ENCODE measurements at regions not wholly inside any gene's neighbourhood (a gene's known extent, or its start where the extent isn't known, plus 50 kb on each side); places are given as distances from the start of the nearest gene placed in this dataset.

DNA sequence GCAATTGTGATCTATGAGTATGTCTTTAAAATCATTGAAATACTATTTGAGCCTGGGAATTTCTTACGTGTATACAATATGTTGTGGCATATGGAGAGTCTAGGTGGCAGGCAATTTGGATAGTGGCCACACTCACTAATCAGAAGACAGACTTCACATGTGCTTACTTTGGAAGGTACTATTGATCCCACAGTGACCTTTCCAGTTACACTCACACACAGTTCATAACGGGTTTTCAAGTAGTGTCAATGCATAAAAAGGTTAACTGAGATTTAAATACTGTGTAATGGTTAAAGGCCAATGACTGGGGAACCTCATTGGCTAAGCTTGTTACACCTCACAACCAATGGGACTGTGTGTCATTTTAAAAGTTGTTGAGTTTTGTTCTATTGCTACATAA lies 783.2 kb downstream of the RPA4 start:
- no peak overlapping the region for H3K27ac Mint-ChIP-seq

DNA sequence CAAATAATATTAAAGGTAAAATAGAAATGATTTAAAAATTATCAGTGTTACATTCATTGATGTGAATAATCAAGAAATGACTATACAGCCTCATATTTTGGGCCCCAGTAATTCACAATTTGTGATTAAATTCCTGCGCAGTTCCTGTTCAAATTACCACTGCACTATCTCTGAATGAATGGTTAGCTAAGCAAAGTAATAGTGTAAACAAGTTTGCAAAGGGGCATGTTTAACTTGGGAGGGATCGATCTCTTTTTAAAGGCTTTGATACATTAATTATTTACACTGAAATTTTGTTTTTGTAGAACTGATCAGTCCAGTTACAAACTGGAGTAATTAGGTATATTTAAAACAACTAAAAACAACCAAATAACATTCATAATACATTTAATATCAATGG lies 784.4 kb downstream of the RPA4 start:
- POLR2A ChIA-PET, result no interaction called here
- no peaks in the 10 kb centered on the region for H3K27me3 Mint-ChIP-seq
- no peak for ATAC-seq (ENCODE audit: low read depth)
- no peaks in the 10 kb centered on the region for H3K36me3 Mint-ChIP-seq
- H3K9me3 Mint-ChIP-seq, result no peaks in the 10 kb centered on the region
- no peak overlapping the region for H3K27ac Mint-ChIP-seq
- DNase-seq, result no peak
- no peak overlapping the region for H3K4me3 Mint-ChIP-seq
- no peaks in the 10 kb centered on the region for H3K4me1 Mint-ChIP-seq

More for the DNA sequence above, 783.2 kb downstream of the RPA4 start:
- DNase-seq (no peak), ATAC-seq (ENCODE audit: low read depth) (no peak)
- Mint-ChIP-seq H3K36me3 (no peaks in the 10 kb centered on the region), H3K9me3 (no peaks in the 10 kb centered on the region), H3K27me3 (no peaks in the 10 kb centered on the region), H3K4me3 (no peak overlapping the region), H3K4me1 (no peaks in the 10 kb centered on the region)
- POLR2A ChIA-PET, result no interaction called here

DNA sequence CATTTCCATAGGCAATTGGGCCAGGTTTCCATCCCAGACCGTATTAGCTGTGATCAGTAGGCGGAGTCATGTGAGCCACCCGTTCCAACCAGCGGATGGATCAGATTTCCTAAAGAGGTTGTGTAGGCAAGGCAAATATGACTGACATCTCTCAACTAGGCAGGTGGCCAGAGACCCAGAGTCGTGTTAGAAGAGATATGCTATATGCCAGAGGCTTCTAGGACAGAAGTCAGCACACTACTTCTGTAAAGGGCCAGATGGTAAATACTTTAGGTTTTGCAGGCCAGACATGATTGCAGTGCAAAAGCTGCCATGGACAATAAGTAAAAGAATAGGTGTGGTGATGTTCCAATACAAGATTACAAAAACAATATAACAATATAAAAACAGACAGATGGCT lies 788.4 kb downstream of the RPA4 start:
- H3K4me1 Mint-ChIP-seq, result no peaks in the 10 kb centered on the region
- no peaks in the 10 kb centered on the region for H3K36me3 Mint-ChIP-seq
- H3K9me3 Mint-ChIP-seq, result no peaks in the 10 kb centered on the region
- no peaks in the 10 kb centered on the region for H3K27me3 Mint-ChIP-seq
- DNase-seq, result no peak
- no peak for ATAC-seq (ENCODE audit: low read depth)
- no peak overlapping the region for H3K4me3 Mint-ChIP-seq
- POLR2A ChIA-PET, result no interaction called here
- no peak overlapping the region for H3K27ac Mint-ChIP-seq

DNA sequence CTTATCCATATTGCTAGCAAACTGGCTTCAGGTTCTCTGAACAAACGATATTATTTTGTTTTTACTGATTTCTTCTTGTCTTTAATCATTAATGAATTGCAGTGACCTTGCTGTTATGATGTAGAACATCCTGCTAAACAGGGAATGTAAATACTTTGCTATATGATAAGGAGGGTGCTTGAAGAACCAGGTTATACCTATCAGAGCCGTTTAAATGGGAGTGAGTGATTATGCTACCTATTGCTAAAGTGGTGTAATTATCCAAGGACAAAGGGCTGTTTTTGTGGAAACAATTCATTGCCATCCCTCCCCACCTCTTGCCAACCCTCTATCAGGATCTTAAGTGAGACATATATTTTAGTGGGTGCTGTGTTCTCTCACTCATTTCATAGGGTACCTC lies 788.9 kb downstream of the RPA4 start:
- POLR2A ChIA-PET, result no interaction called here
- H3K4me1 Mint-ChIP-seq, result no peaks in the 10 kb centered on the region
- no peaks in the 10 kb centered on the region for H3K27me3 Mint-ChIP-seq
- H3K9me3 Mint-ChIP-seq, result no peaks in the 10 kb centered on the region
- no peaks in the 10 kb centered on the region for H3K36me3 Mint-ChIP-seq
- DNase-seq (no peak), ATAC-seq (ENCODE audit: low read depth) (no peak)
- no peak overlapping the region for H3K27ac Mint-ChIP-seq
- no peak overlapping the region for H3K4me3 Mint-ChIP-seq

DNA sequence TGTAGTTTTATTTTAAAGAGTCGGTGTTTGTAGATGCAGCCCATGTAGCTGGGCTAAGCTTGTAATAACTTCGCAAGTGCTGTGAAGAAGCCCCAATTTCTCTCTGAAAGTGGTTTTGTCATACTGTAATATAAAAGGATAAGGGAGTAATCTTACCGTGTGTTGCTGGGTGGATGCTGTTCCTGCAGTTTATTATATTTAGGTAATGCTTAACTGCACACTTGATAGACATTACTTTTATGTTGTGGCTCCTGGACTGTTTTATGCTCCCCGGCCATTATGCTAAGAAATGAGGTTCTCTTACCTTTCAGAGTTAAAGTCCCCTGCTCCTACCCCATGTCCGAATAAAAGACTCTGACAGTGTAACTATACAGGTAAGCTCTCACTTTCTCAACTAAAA lies 789.4 kb downstream of the RPA4 start:
- H3K4me1 Mint-ChIP-seq, result no peaks in the 10 kb centered on the region
- no peaks in the 10 kb centered on the region for H3K9me3 Mint-ChIP-seq
- no peak for ATAC-seq (ENCODE audit: low read depth)
- no peak overlapping the region for H3K4me3 Mint-ChIP-seq
- POLR2A ChIA-PET, result no interaction called here
- H3K36me3 Mint-ChIP-seq, result no peaks in the 10 kb centered on the region
- no peak overlapping the region for H3K27ac Mint-ChIP-seq
- no peak for DNase-seq
- peaks cover 2% of the 10 kb centered on the region for H3K27me3 Mint-ChIP-seq

DNA sequence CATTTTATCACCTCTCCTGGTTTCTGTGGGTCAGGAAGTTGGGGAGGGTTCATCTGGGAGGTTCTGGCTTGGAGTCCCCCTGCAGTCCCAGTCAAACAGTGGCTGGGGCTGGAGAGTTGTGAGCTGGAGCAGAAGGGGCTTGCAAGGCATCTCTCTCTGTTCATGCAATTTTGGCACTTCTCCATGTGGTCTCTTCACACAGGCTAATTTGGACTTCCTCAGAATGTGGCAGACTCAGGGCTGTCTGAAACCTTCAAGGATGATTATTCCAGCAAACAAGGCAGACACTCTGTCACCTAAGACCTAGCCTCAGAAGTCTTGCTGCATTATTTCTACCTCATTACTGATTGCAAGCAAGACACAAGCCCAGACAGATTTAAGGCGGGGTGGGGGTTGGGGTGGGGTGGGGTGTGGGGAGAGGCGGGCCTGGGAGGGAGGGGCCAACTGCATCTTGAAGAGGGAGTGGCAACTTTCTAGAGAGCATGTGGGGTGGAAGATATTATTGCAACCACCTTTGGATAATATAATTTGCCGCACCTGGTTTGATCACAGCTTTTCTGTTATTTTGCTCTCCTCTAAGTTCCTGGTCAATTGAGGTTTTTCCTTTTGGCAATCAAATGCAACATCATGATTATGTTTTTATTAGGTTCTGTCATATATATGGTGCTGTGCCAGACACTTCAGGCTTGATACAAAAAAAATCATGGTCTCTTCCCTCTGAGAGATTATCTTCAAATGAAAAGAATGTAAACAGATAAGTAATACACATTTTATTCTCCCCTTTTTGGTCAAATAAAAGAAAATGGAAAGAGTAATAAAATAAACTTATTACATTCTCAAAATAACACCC lies 799.5 kb downstream of the RPA4 start:
- no peaks in the 10 kb centered on the region for H3K9me3 Mint-ChIP-seq
- DNase-seq, result no peak
- no peak for ATAC-seq (ENCODE audit: low read depth)
- no peak overlapping the region for H3K27ac Mint-ChIP-seq
- POLR2A ChIA-PET, result no interaction called here
- H3K36me3 Mint-ChIP-seq, result no peaks in the 10 kb centered on the region
- no peaks in the 10 kb centered on the region for H3K4me1 Mint-ChIP-seq
- H3K4me3 Mint-ChIP-seq, result no peak overlapping the region
- H3K27me3 Mint-ChIP-seq, result peaks cover 3% of the 10 kb centered on the region

DNA sequence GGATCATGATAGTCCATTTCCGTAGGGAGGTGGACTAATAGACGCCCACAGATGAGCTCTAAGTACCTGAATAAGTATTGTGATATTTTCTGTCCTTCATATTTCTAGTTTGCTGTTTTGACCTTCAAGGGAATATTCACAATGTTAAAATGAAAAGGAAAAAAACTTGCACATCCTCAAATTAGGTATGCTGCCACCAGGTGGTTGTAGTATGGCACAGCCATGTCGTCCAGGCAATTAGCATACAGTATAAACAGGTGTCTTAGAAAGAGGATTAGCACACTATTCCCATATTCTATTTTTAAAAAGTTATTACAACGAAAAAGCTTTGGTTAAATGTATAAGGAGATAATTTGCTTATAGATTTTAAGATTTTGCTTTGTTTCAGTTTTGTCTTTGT lies 802.0 kb downstream of the RPA4 start:
- Mint-ChIP-seq H3K27me3 (peaks cover 6% of the 10 kb centered on the region), H3K36me3 (no peaks in the 10 kb centered on the region), H3K9me3 (no peaks in the 10 kb centered on the region), H3K4me3 (no peak overlapping the region), H3K4me1 (no peaks in the 10 kb centered on the region), H3K27ac (no peak overlapping the region)
- ATAC-seq (ENCODE audit: low read depth) (no peak), DNase-seq (no peak)
- POLR2A ChIA-PET, result no interaction called here

DNA sequence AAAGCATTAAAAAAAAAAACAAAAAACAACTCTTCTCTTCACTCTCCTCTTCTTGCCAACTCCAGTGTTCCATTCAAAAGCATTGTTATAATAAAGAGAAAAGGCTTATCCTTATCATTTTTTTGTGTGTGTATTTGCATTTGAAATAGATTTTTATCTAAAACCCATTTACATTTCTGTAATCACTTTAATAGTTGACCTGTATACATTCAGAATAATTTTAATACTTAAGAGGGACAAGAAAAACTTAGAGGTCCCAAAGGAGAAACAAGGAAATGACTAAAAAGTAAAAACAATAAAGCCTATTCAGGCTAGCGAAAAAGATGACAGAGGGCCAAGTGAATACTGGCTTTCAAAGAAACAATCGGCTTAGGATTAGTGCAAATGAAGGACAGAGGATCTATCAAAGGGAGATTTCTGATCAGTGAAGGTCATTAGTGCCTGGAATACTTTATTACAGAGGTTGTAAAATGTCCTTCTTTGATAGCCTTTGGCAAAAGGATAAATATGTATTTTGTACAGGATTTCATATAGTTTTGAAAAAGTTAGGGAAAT lies 808.3 kb downstream of the RPA4 start:
- Mint-ChIP-seq H3K4me3 (no peak overlapping the region), H3K27me3 (peaks cover 6% of the 10 kb centered on the region), H3K4me1 (no peaks in the 10 kb centered on the region), H3K36me3 (no peaks in the 10 kb centered on the region), H3K9me3 (no peaks in the 10 kb centered on the region), H3K27ac (no peak overlapping the region)
- DNase-seq (no peak), ATAC-seq (ENCODE audit: low read depth) (no peak)
- POLR2A ChIA-PET, result no interaction called here

DNA sequence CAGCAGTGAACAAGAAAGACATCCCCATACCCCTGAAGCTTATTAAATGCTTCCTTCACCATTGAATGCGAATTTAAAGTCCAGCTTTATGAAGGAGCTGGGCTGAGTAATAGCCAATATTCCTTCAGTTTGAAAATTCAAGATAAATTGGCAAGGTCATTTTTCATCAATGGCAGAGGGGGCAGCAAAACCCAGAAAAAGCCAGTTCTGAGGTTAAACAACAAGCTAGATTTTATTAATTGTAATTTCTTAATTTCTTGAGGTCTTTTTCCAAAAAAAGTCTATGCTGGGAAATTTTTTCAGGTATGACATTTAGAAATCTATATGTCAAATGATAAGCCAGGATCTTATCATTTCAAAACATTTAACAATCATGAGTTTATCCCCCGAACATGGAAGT lies 808.9 kb downstream of the RPA4 start:
- Mint-ChIP-seq H3K4me1 (no peaks in the 10 kb centered on the region), H3K36me3 (no peaks in the 10 kb centered on the region), H3K27ac (no peak overlapping the region), H3K9me3 (no peaks in the 10 kb centered on the region), H3K27me3 (peaks cover 6% of the 10 kb centered on the region), H3K4me3 (no peak overlapping the region)
- ATAC-seq (ENCODE audit: low read depth), result no peak
- POLR2A ChIA-PET, result no interaction called here
- no peak for DNase-seq

DNA sequence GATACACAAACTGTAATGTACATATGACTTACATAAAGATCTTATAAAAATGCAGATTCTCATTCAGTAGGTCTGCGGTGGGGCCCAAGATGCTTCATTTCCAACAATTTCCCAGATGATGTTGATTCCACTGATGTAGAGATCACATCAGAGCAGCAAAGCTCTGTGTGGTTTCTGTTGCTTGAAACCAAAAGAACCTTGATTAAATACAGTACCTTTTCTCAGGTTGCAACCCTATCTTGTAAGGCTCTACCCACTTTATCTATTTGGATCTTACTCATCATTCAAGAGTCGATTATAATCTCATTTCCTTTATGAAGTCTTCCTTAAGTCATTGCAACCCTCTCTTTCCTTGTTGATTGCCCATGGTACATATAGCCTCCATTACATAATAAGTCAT lies 816.8 kb downstream of the RPA4 start:
- ATAC-seq (ENCODE audit: low read depth) (no peak), DNase-seq (no peak)
- Mint-ChIP-seq H3K4me3 (no peak overlapping the region), H3K27ac (no peak overlapping the region), H3K27me3 (no peaks in the 10 kb centered on the region), H3K4me1 (no peaks in the 10 kb centered on the region), H3K9me3 (no peaks in the 10 kb centered on the region), H3K36me3 (no peaks in the 10 kb centered on the region)
- POLR2A ChIA-PET, result no interaction called here

DNA sequence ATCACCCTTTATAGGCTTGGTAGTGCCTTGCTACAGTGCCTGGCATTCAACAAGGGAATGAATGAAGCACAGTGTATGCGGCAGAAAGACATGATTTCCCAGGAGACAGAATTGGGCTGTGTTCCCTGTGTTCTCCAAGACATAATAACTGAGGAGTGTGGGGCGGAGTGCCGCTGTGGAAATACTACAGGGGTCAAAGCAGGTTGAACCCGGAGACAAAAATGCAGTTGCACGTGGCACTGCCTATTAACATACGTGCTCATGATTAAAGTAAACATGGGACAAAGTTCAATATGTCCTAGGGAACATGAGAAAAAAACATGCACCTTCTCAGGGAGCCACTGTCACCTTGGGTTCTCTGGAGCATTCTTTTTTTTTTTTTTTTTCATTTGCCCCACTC lies 820.8 kb downstream of the RPA4 start:
- no peaks in the 10 kb centered on the region for H3K9me3 Mint-ChIP-seq
- POLR2A ChIA-PET, result no interaction called here
- DNase-seq (no peak), ATAC-seq (ENCODE audit: low read depth) (no peak)
- no peak overlapping the region for H3K27ac Mint-ChIP-seq
- no peaks in the 10 kb centered on the region for H3K27me3 Mint-ChIP-seq
- no peaks in the 10 kb centered on the region for H3K4me1 Mint-ChIP-seq
- H3K36me3 Mint-ChIP-seq, result no peaks in the 10 kb centered on the region
- H3K4me3 Mint-ChIP-seq, result no peak overlapping the region

DNA sequence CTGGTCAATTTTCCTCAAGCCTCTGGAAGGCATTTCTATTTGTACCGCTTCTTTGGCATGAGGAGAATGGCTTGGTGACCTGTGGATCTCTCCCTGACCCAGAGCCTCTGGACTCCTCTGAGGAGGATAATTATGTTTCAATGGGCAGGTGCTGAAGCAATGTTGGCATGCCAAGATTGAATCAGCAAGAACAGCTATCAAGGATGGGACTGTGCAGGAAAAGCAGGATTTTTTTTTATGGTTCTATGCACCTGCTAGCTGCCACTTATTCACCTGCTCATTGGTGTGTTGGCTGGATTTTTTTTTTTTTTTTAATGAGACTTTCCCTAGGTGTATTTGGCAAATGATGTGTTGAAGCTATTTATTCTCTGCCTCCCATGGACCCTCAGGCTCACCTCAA lies 821.2 kb downstream of the RPA4 start:
- no peaks in the 10 kb centered on the region for H3K4me1 Mint-ChIP-seq
- no peaks in the 10 kb centered on the region for H3K36me3 Mint-ChIP-seq
- no peaks in the 10 kb centered on the region for H3K27me3 Mint-ChIP-seq
- POLR2A ChIA-PET, result no interaction called here
- ATAC-seq (ENCODE audit: low read depth) (no peak), DNase-seq (no peak)
- no peaks in the 10 kb centered on the region for H3K9me3 Mint-ChIP-seq
- no peak overlapping the region for H3K27ac Mint-ChIP-seq
- H3K4me3 Mint-ChIP-seq, result no peak overlapping the region

DNA sequence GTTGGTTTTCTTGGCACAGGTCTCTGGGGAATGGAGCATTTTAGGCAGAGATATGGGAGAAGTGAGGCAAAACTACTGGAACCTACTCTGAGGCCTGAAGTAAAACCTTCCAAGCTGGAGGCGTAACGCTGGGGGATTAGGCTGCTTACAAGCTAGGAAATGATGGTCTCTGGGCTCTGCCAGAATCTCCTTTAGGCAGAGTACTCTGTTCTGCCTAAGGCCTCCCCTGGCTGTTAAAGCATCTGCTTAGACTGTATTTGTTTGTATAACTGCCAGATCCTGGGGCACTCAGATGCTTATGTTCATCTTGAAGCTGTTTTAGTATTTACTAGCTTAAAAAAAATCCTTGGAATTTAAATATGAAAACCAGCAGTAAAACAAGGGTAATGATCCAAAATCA lies 822.2 kb downstream of the RPA4 start:
- ATAC-seq (ENCODE audit: low read depth) (no peak), DNase-seq (no peak)
- Mint-ChIP-seq H3K9me3 (no peaks in the 10 kb centered on the region), H3K4me3 (no peak overlapping the region), H3K27ac (no peak overlapping the region), H3K4me1 (no peaks in the 10 kb centered on the region), H3K27me3 (no peaks in the 10 kb centered on the region), H3K36me3 (no peaks in the 10 kb centered on the region)
- POLR2A ChIA-PET, result no interaction called here

DNA sequence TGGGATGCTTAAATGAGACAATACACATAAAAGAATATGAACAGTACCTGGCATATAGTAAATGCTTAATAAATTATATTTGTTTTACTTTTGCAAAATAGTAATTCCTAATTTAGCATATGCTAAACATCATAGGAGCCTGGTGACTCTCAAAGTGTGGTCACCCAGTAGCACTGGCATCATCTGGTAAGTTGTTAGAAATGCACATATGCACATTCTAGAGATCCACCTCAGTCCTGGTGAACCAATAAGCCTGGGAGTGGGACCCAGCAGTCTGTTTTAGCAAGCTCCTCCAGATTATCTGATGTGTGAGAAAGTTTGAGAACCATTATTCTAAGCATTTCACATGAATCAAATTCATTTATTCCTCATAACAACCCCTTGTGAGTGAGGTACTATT lies 830.4 kb downstream of the RPA4 start:
- no peak for DNase-seq
- no peak overlapping the region for H3K27ac Mint-ChIP-seq
- POLR2A ChIA-PET, result no interaction called here

More for the DNA sequence above, 830.4 kb downstream of the RPA4 start:
- no peak overlapping the region for H3K4me3 Mint-ChIP-seq
- no peaks in the 10 kb centered on the region for H3K4me1 Mint-ChIP-seq
- H3K36me3 Mint-ChIP-seq, result no peaks in the 10 kb centered on the region
- no peak for ATAC-seq (ENCODE audit: low read depth)
- H3K27me3 Mint-ChIP-seq, result no peaks in the 10 kb centered on the region
- no peaks in the 10 kb centered on the region for H3K9me3 Mint-ChIP-seq
